H1 (cell line): ENCODE measurements at regions not wholly inside any gene's neighbourhood (a gene's known extent, or its start where the extent isn't known, plus 50 kb on each side); places are given as distances from the start of the nearest gene placed in this dataset.

Experiments
- ATF2 ChIP-seq: IDR thresholded peaks from 2 replicates; pipeline ENCODE4 v1.6.1; 2012; ENCODE audit warnings: low read length, inconsistent platforms
- CTCF ChIP-seq, 3 experiments: IDR thresholded peaks; 1 replicate in 2 of 3; 2 replicates in 1 of 3; pipeline versions ENCODE4 v1.5.1 to v1.6.1; 2011; ENCODE audit warnings: low read length in 3 of 3, mild to moderate bottlenecking in 3 of 3, inconsistent platforms in 2 of 3, low read depth in 1 of 3, moderate library complexity in 1 of 3; ENCODE audit not compliant: insufficient read depth in 1 of 3; ENCODE audit errors: control extremely low read depth in 1 of 3
- EP300 ChIP-seq, 2 experiments: IDR thresholded peaks; 1 replicate in 1 of 2; 2 replicates in 1 of 2; pipeline ENCODE4 v1.6.1; 2011 to 2012; ENCODE audit warnings: low read depth in 2 of 2, low read length in 2 of 2, mild to moderate bottlenecking in 2 of 2, borderline replicate concordance in 1 of 2, inconsistent platforms in 1 of 2, moderate library complexity in 1 of 2
- EZH2 ChIP-seq: fragments of 200-600 bp; sonication (generic); IDR thresholded peaks from 2 replicates; pipeline ENCODE4 v1.7.1; 2012; ENCODE audit warnings: low read depth, mild to moderate bottlenecking, moderate library complexity, low read length, inconsistent platforms; ENCODE audit not compliant: severe bottlenecking
- POLR2A ChIP-seq, 2 experiments: IDR thresholded peaks; 1 replicate in 1 of 2; 2 replicates in 1 of 2; pipeline ENCODE4 v1.6.1; 2011; ENCODE audit warnings: low read depth in 2 of 2, low read length in 2 of 2, mild to moderate bottlenecking in 2 of 2; ENCODE audit errors: control extremely low read depth in 1 of 2
- RFX5 ChIP-seq: IDR thresholded peaks from 2 replicates; pipeline ENCODE4 v1.6.1; 2011; ENCODE audit warnings: low read depth, low read length, improper control_type of control experiment, borderline replicate concordance
- SUZ12 ChIP-seq: fragments of 200-600 bp; sonication (generic); IDR thresholded peaks from 2 replicates; pipeline ENCODE4 v1.6.1; 2012; ENCODE audit warnings: mild to moderate bottlenecking, inconsistent platforms, low read length, moderate library complexity, mixed read lengths
- TAF1 ChIP-seq: IDR thresholded peaks from 2 replicates; pipeline ENCODE4 v1.6.1; 2011; ENCODE audit warnings: mild to moderate bottlenecking, low read depth, low read length

GRCh38 chr6:167540796-167541195 lies 215.9 kb downstream of the TTLL2 start:
- no peak for TF ChIP-seq ATF2
- TF ChIP-seq EP300 (IDR thresholded peaks at IDR 0.05; ENCODE audit: borderline replicate concordance in 1 of 2, low read depth in 2 of 2, low read length in 2 of 2): no peak
- TF ChIP-seq RFX5: no peak
- TF ChIP-seq CTCF (IDR thresholded peaks at IDR 0.05; ENCODE audit: control extremely low read depth in 1 of 3, insufficient read depth in 1 of 3, low read depth in 1 of 3, low read length in 3 of 3): no peak
- no peak for TF ChIP-seq TAF1
- no peak for TF ChIP-seq POLR2A (IDR thresholded peaks at IDR 0.05; ENCODE audit: control extremely low read depth in 1 of 2, low read depth in 2 of 2, low read length in 2 of 2)
- no peak for TF ChIP-seq EZH2
- TF ChIP-seq SUZ12: no peak
